HUES6 (cell line): ENCODE measurements at regions not wholly inside any gene's neighbourhood (a gene's known extent, or its start where the extent isn't known, plus 50 kb on each side); places are given as distances from the start of the nearest gene placed in this dataset.

Experiments used
- H3K27ac ChIP-seq: 2 replicates; pipeline ENCODE4 v1.7.0; 2013; ENCODE audit warnings: low read depth, mild to moderate bottlenecking, low read length, inconsistent platforms
- H3K27me3 ChIP-seq: 2 replicates; pipeline ENCODE4 v1.6.1; 2013; ENCODE audit warnings: low read length; ENCODE audit not compliant: control insufficient read depth, insufficient read depth
- H3K36me3 ChIP-seq: 2 replicates; pipeline ENCODE4 v1.6.1; 2013; ENCODE audit warnings: low read length; ENCODE audit not compliant: control insufficient read depth, insufficient read depth
- H3K4me1 ChIP-seq: 2 replicates; pipeline ENCODE4 v1.6.1; 2013; ENCODE audit warnings: low read length; ENCODE audit not compliant: control insufficient read depth, insufficient read depth
- H3K4me3 ChIP-seq: 2 replicates; pipeline ENCODE4 v1.5.1; 2013; ENCODE audit warnings: low read depth, low read length
- H3K9ac ChIP-seq: one replicate; pipeline ENCODE4 v1.6.1; 2013; ENCODE audit warnings: mild to moderate bottlenecking, low read length
- H3K9me3 ChIP-seq: 2 replicates; pipeline ENCODE4 v1.6.1; 2013; ENCODE audit warnings: low read depth, low read length; ENCODE audit not compliant: control insufficient read depth, insufficient read depth

DNA sequence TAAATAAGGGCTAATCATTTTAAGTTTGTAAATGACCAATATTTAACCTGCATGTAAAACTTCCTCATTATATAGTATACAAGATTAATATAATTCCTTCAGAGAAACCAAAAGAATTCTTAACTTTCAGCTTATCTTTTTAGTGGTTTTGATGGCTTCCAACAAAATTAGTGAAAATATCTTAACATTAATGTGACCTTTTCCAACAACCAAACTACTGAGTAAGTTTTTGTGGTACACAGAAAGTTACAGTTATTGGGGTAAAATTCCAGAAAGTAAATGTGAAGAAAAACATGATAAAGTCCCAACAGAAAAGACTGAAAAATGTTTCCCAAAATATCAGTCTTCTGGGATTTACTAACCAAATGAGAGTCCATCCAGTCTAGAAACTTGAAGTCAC, 111.0 kb upstream of the PDE3A start:
- Histone ChIP-seq H3K36me3 (no peaks in the 10 kb centered on the region), H3K9me3 (no peaks in the 10 kb centered on the region), H3K27me3 (no peaks in the 10 kb centered on the region), H3K27ac (no peak overlapping the region), H3K4me1 (no peaks in the 10 kb centered on the region), H3K9ac (no peak overlapping the region), H3K4me3 (no peak overlapping the region)

DNA sequence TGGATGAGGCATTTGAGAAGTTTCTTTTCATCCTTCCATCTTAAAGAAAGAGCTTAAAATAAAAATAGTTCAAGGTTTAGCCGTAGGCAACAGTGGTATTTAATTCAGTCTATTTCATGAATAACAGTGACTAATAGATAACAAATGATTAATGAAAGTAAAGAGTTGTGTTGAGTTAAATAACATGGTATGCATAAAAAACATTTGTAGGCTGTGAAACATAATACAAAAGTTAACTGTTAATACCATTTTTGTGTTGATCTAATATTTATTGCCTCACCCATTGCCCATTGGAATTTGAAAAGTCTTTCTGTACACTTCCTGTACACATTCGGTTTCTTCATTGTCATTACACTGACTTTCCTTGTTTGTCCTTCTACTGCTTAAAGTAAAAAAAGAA, 108.6 kb upstream of the PDE3A start:
- Histone ChIP-seq H3K27ac (no peak overlapping the region), H3K9ac (no peak overlapping the region), H3K27me3 (no peaks in the 10 kb centered on the region), H3K4me3 (no peak overlapping the region), H3K9me3 (no peaks in the 10 kb centered on the region), H3K4me1 (peaks cover 9% of the 10 kb centered on the region), H3K36me3 (no peaks in the 10 kb centered on the region)

GRCh38 chr12:20260851-20261250, 107.5 kb upstream of the PDE3A start:
- H3K27ac ChIP-seq = no peak overlapping the region
- no peak overlapping the region for H3K9ac ChIP-seq
- H3K4me3 ChIP-seq = no peak overlapping the region
- no peaks in the 10 kb centered on the region for H3K36me3 ChIP-seq
- peaks cover 17% of the 10 kb centered on the region for H3K4me1 ChIP-seq
- H3K27me3 ChIP-seq = no peaks in the 10 kb centered on the region
- H3K9me3 ChIP-seq = no peaks in the 10 kb centered on the region

- Histone ChIP-seq H3K36me3 (no peaks in the 10 kb centered on the region), H3K27me3 (no peaks in the 10 kb centered on the region), H3K9ac (no peak overlapping the region), H3K9me3 (no peaks in the 10 kb centered on the region), H3K4me1 (peaks cover 17% of the 10 kb centered on the region), H3K27ac (no peak overlapping the region), H3K4me3 (no peak overlapping the region)
Observed at GRCh38 chr12:20262119-20262518, 106.2 kb upstream of the PDE3A start.

DNA sequence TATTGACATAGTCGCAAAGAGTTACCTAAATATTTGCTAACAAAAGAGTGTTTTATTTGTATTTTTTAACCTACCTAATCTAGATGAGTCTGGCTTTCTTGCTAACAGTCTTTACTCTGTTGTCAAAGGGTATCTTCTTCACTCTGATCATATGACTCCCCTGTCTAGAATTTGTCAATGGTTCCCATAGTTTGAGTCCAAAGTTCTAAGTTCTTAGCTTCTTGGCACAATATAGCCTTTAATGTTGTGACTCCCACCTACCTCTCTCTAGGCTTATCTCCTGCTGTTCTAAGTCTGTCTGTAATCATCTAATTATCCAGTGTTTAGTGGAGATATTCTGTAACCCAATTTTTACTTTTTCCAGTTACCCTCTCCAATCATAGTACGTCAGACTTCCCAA, 104.3 kb upstream of the PDE3A start:
- H3K27me3 ChIP-seq = no peaks in the 10 kb centered on the region
- no peaks in the 10 kb centered on the region for H3K36me3 ChIP-seq
- H3K9ac ChIP-seq = no peak overlapping the region
- H3K27ac ChIP-seq = no peak overlapping the region
- H3K9me3 ChIP-seq = no peaks in the 10 kb centered on the region
- peaks cover 27% of the 10 kb centered on the region for H3K4me1 ChIP-seq
- H3K4me3 ChIP-seq = no peak overlapping the region

- peaks cover 32% of the 10 kb centered on the region for H3K4me1 ChIP-seq
- no peak overlapping the region for H3K27ac ChIP-seq
Observed at GRCh38 chr12:20264608-20265114, 103.7 kb upstream of the PDE3A start.

GRCh38 chr12:20268121-20268732, 100.1 kb upstream of the PDE3A start:
- no peaks in the 10 kb centered on the region for H3K36me3 ChIP-seq
- no peak overlapping the region for H3K9ac ChIP-seq
- H3K27ac ChIP-seq = no peak overlapping the region
- no peaks in the 10 kb centered on the region for H3K27me3 ChIP-seq
- H3K9me3 ChIP-seq = no peaks in the 10 kb centered on the region
- H3K4me3 ChIP-seq = no peak overlapping the region
- H3K4me1 ChIP-seq = peaks cover 32% of the 10 kb centered on the region

More at GRCh38 chr12:20264608-20265114, 103.7 kb upstream of the PDE3A start:
- no peaks in the 10 kb centered on the region for H3K27me3 ChIP-seq
- H3K36me3 ChIP-seq = no peaks in the 10 kb centered on the region
- no peak overlapping the region for H3K4me3 ChIP-seq
- H3K9me3 ChIP-seq = no peaks in the 10 kb centered on the region
- no peak overlapping the region for H3K9ac ChIP-seq

DNA sequence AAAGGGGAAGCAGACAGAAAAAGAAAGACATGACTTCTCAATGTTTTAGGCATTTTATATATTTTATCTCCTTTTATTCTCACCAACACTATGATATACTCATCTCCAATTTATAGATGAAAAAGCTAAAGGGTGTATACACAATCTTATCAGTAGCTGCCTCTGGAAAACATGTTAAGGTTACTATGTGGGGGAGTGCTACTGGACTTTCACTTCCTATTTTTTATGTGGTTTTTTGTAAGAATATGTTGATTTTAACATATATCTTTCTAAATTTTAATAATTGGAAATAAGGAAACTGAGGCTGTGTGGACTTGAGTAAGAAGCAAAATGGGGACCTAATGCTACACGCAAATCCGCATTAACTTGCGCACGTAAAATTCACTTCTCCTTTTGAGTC, 99.6 kb upstream of the PDE3A start:
- Histone ChIP-seq H3K4me1 (peaks cover 30% of the 10 kb centered on the region), H3K4me3 (no peak overlapping the region), H3K9ac (no peak overlapping the region), H3K36me3 (no peaks in the 10 kb centered on the region), H3K27ac (no peak overlapping the region), H3K27me3 (no peaks in the 10 kb centered on the region), H3K9me3 (no peaks in the 10 kb centered on the region)

- H3K27ac ChIP-seq = no peak overlapping the region
- no peak overlapping the region for H3K4me3 ChIP-seq
- no peaks in the 10 kb centered on the region for H3K27me3 ChIP-seq
- no peaks in the 10 kb centered on the region for H3K9me3 ChIP-seq
- no peak overlapping the region for H3K9ac ChIP-seq
- peaks cover 25% of the 10 kb centered on the region for H3K4me1 ChIP-seq
- no peaks in the 10 kb centered on the region for H3K36me3 ChIP-seq
Observed at GRCh38 chr12:20269337-20270067, 98.8 kb upstream of the PDE3A start.

GRCh38 chr12:20270557-20270956, 97.8 kb upstream of the PDE3A start:
- no peaks in the 10 kb centered on the region for H3K27me3 ChIP-seq
- no peaks in the 10 kb centered on the region for H3K9me3 ChIP-seq
- H3K4me3 ChIP-seq = no peak overlapping the region
- H3K9ac ChIP-seq = no peak overlapping the region
- H3K27ac ChIP-seq = no peak overlapping the region
- no peaks in the 10 kb centered on the region for H3K36me3 ChIP-seq
- peaks cover 16% of the 10 kb centered on the region for H3K4me1 ChIP-seq

GRCh38 chr12:20272161-20272560, 96.2 kb upstream of the PDE3A start:
- Histone ChIP-seq H3K9me3 (no peaks in the 10 kb centered on the region), H3K36me3 (no peaks in the 10 kb centered on the region), H3K9ac (no peak overlapping the region), H3K27me3 (no peaks in the 10 kb centered on the region), H3K4me1 (peaks cover 16% of the 10 kb centered on the region; the same call in 1 of the 2 replicates), H3K4me3 (no peak overlapping the region), H3K27ac (no peak overlapping the region)
